ENCODE measurements at regions not wholly inside any gene's neighbourhood (a gene's known extent, or its start where the extent isn't known, plus 50 kb on each side); places are given as distances from the start of the nearest gene placed in this dataset.

DNA sequence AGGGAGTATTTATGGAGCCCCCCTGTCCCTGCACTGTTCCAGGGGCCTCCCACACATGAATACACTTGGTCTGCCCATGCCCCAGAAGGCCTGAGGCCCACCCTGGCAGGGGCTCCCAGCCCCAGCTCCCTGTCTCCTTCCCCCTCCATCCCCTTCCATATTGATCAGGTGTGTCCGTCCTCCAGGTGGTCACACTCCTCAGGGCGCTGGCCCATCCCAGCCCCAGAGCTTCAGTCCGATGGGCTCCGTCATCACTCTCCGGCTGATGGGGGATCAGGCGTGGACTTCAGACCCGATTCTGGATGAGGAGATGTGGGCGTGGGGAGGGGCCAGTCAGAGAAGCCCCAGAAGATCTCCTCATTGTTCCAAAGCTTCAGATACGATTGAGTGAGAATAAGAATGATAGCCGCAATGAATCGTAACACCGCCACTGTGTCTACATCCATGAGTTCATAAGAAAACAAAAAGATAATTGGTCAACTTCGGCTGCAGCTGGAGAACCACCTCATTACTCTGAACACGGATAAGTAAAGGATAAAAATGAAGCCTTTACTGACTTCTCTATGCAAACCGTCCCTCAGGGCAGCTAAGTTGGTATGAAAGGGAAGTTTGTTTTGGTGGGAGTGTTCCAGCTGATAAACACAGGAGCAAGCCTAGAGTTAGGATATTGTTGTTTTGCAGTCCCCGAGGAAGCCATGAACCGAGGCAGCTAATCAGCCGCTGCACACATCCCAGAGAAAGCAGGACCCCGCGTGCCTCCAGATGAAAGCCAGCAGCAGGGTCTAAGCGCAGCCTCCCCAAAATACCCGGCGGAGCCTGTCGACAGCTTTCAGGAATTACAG is 279.5 kb downstream of the NDUFA10 start:
- TF ChIP-seq EZH2 (IDR thresholded peaks at IDR 0.05; ENCODE audit: low read length) (no peak), CTCF (optimal IDR thresholded peaks at IDR 0.05 in 1 of 3, IDR thresholded peaks at IDR 0.05 in 1 of 3, conservative IDR thresholded peaks at IDR 0.05 in 1 of 3; ENCODE audit: extremely low read depth in 1 of 3, insufficient read depth in 2 of 3, low read length in 3 of 3) (no peak)
- H3K79me2 ChIP-seq (ENCODE audit: control insufficient read depth, insufficient read depth, low read length): no peaks in the 10 kb centered on the region
- no peaks in the 10 kb centered on the region for H3K4me1 ChIP-seq (ENCODE audit: control insufficient read depth, extremely low read depth, insufficient read depth, low read length)
- FAIRE-seq (no peak), DNase-seq (ENCODE audit: low read depth, low spot score) (no peak)
- no peaks in the 10 kb centered on the region for H3K36me3 ChIP-seq (ENCODE audit: control insufficient read depth in 2 of 2, extremely low read depth in 1 of 2, insufficient read depth in 2 of 2, low read length in 2 of 2)
- H4K20me1 ChIP-seq (ENCODE audit: control insufficient read depth, extremely low read depth, insufficient read depth, low read length): no peaks in the 10 kb centered on the region
- no peak overlapping the region for H2AFZ ChIP-seq (ENCODE audit: control insufficient read depth, low read length)
- H3K4me3 ChIP-seq (ENCODE audit: control insufficient read depth in 2 of 3, extremely low read depth in 1 of 3, insufficient read depth in 2 of 3, low read depth in 1 of 3, low read length in 3 of 3): no peak overlapping the region
- H3K4me2 ChIP-seq (ENCODE audit: control insufficient read depth, extremely low read depth, insufficient read depth, low read depth, low read length): no peak overlapping the region
- no peaks in the 10 kb centered on the region for H3K9me1 ChIP-seq (ENCODE audit: control insufficient read depth, extremely low read depth, insufficient read depth, low read length)
- dilution Hi-C loops (cut with MboI; ENCODE audit: extremely low pct_ligation_motif_present, low sequenced_read_pairs): no loop called here
- peaks cover 5% of the 10 kb centered on the region for H3K27me3 ChIP-seq (ENCODE audit: control insufficient read depth, extremely low read depth, insufficient read depth, low read length)
- H3K27ac ChIP-seq (ENCODE audit: control insufficient read depth, insufficient read depth, low read length): no peak overlapping the region
- H3K9me3 ChIP-seq (ENCODE audit: control insufficient read depth, low read depth, low read length): no peaks in the 10 kb centered on the region
- H3K9ac ChIP-seq (ENCODE audit: control insufficient read depth, extremely low read depth, insufficient read depth, low read length): no peak overlapping the region

- no peak for TF ChIP-seq CTCF (optimal IDR thresholded peaks at IDR 0.05 in 1 of 3, IDR thresholded peaks at IDR 0.05 in 1 of 3, conservative IDR thresholded peaks at IDR 0.05 in 1 of 3; ENCODE audit: extremely low read depth in 1 of 3, insufficient read depth in 2 of 3, low read length in 3 of 3)
- no peaks in the 10 kb centered on the region for H3K79me2 ChIP-seq (ENCODE audit: control insufficient read depth, insufficient read depth, low read length)
- H3K9me1 ChIP-seq (ENCODE audit: control insufficient read depth, extremely low read depth, insufficient read depth, low read length): no peaks in the 10 kb centered on the region
- H3K4me1 ChIP-seq (ENCODE audit: control insufficient read depth, extremely low read depth, insufficient read depth, low read length): no peaks in the 10 kb centered on the region
- no peak overlapping the region for H2AFZ ChIP-seq (ENCODE audit: control insufficient read depth, low read length)
- H3K36me3 ChIP-seq (ENCODE audit: control insufficient read depth in 2 of 2, extremely low read depth in 1 of 2, insufficient read depth in 2 of 2, low read length in 2 of 2): no peaks in the 10 kb centered on the region
- H3K4me3 ChIP-seq (ENCODE audit: control insufficient read depth in 2 of 3, extremely low read depth in 1 of 3, insufficient read depth in 2 of 3, low read depth in 1 of 3, low read length in 3 of 3): no peak overlapping the region
- H3K9me3 ChIP-seq (ENCODE audit: control insufficient read depth, low read depth, low read length): no peaks in the 10 kb centered on the region
- no peak overlapping the region for H3K9ac ChIP-seq (ENCODE audit: control insufficient read depth, extremely low read depth, insufficient read depth, low read length)
- dilution Hi-C loops (cut with MboI; ENCODE audit: extremely low pct_ligation_motif_present, low sequenced_read_pairs): no loop called here
- no peak overlapping the region for H3K4me2 ChIP-seq (ENCODE audit: control insufficient read depth, extremely low read depth, insufficient read depth, low read depth, low read length)
- peaks cover 5% of the 10 kb centered on the region for H3K27me3 ChIP-seq (ENCODE audit: control insufficient read depth, extremely low read depth, insufficient read depth, low read length)
- H3K27ac ChIP-seq (ENCODE audit: control insufficient read depth, insufficient read depth, low read length): no peak overlapping the region
- DNase-seq (ENCODE audit: low read depth, low spot score) (no peak), FAIRE-seq (no peak)
- no peaks in the 10 kb centered on the region for H4K20me1 ChIP-seq (ENCODE audit: control insufficient read depth, extremely low read depth, insufficient read depth, low read length)
Observed at GRCh38 chr2:239744706-239745340, 280.3 kb downstream of the NDUFA10 start.

Data from keratinocyte (primary cell).